Lower lobe of right lung (tissue), 2 donors: ENCODE measurements at regions not wholly inside any gene's neighbourhood (a gene's known extent, or its start where the extent isn't known, plus 50 kb on each side); places are given as distances from the start of the nearest gene placed in this dataset.

Experiments
- ATAC-seq, 2 donors: fragments of 200-7000 bp; cut with Tn5 transposase; one replicate each; pipeline ENCODE4 v1.9.1; 2020 to 2022; ENCODE audit warnings: mild to moderate bottlenecking in 2 of 2, moderate library complexity in 2 of 2
- DNase-seq: peaks from one replicate; pipeline ENCODE4 v3.0.0-alpha.2; 2020
- H3K27ac ChIP-seq: fragments of 200-600 bp; one replicate; pipeline ENCODE4 v1.8.0; 2022
- H3K27me3 ChIP-seq: fragments of 200-600 bp; one replicate; pipeline ENCODE4 v1.8.0; 2022; ENCODE audit warnings: low read depth
- H3K36me3 ChIP-seq: fragments of 200-600 bp; one replicate; pipeline ENCODE4 v1.8.0; 2022; ENCODE audit warnings: mild to moderate bottlenecking
- H3K4me1 ChIP-seq: fragments of 200-600 bp; one replicate; pipeline ENCODE4 v1.8.0; 2022
- H3K4me3 ChIP-seq: fragments of 200-600 bp; one replicate; pipeline ENCODE4 v1.8.0; 2022; ENCODE audit warnings: mild to moderate bottlenecking
- H3K9me3 ChIP-seq: fragments of 200-600 bp; one replicate; pipeline ENCODE4 v1.8.0; 2022
- intact Hi-C: fragments of 100-400 bp; cut with DNase I; formaldehyde crosslinking; loops from one replicate; pipeline ENCODE4 v1.11.0; 2022
- TF ChIP-seq, protein P1 (sequence below): fragments of 200-600 bp; IDR thresholded peaks from one replicate; pipeline ENCODE4 v1.8.0; 2022; ENCODE audit warnings: antibody characterized with exemption, mild to moderate bottlenecking
- donor health status: DM: no; HTN: yes; CAD: no; lungs with severe emphysema.

DNA sequence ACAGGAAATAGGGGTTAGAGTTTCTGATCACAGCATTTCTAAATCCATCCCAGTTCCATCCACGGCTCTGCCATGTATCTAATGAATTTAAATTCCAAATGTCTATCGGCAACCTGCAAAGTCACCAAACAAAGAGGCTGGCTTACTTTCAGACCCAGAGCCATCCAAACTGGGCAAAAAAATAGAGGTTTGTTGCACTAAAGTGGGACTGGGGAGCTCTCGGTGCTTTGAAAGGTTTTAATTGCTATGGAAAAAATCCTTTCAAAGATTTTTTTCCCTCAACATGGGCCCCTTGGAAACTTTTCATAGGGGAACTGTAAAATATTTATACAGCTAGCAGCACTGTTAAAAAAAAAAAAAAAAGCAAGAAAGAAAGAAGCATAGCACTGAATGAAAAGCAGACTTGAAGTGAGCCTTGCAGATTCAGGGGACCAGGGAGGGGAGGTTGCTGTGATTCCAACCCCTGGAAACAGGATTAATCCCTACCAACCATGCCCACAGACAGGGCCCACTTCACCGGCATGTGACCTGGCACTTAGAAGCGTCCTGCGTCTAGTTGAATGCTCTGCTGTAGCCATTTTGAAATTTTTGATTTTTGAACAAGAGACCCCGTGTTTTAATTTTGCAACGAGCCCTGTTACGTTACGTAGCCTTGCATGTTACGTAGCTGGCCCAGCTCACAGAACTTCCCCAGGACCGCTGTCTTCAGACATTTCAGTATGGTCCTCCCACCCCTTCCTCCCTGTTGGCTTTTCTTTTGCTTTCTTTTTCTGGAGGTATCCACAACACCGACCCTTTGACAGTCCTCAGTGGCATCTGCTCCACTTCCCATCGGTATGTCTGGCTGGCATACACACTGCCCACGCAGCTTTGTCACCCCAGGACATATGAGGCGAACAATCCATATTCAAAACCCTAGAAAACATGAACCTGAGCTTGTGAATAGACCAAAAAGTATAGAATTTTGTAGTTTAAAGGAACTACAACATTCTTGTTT is 105.3 kb upstream of the NFIB start:
- intact Hi-C loops: no loop called here
- Histone ChIP-seq H3K4me3 (peak overlapping the region; percentile 11), H3K36me3 (no peaks in the 10 kb centered on the region), H3K4me1 (no peaks in the 10 kb centered on the region), H3K27me3 (no peaks in the 10 kb centered on the region), H3K9me3 (no peaks in the 10 kb centered on the region), H3K27ac (no peak overlapping the region)
- ATAC-seq (no peak), DNase-seq (no peak)
- TF ChIP-seq, protein P1, sequence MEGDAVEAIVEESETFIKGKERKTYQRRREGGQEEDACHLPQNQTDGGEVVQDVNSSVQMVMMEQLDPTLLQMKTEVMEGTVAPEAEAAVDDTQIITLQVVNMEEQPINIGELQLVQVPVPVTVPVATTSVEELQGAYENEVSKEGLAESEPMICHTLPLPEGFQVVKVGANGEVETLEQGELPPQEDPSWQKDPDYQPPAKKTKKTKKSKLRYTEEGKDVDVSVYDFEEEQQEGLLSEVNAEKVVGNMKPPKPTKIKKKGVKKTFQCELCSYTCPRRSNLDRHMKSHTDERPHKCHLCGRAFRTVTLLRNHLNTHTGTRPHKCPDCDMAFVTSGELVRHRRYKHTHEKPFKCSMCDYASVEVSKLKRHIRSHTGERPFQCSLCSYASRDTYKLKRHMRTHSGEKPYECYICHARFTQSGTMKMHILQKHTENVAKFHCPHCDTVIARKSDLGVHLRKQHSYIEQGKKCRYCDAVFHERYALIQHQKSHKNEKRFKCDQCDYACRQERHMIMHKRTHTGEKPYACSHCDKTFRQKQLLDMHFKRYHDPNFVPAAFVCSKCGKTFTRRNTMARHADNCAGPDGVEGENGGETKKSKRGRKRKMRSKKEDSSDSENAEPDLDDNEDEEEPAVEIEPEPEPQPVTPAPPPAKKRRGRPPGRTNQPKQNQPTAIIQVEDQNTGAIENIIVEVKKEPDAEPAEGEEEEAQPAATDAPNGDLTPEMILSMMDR: no peak

DNA sequence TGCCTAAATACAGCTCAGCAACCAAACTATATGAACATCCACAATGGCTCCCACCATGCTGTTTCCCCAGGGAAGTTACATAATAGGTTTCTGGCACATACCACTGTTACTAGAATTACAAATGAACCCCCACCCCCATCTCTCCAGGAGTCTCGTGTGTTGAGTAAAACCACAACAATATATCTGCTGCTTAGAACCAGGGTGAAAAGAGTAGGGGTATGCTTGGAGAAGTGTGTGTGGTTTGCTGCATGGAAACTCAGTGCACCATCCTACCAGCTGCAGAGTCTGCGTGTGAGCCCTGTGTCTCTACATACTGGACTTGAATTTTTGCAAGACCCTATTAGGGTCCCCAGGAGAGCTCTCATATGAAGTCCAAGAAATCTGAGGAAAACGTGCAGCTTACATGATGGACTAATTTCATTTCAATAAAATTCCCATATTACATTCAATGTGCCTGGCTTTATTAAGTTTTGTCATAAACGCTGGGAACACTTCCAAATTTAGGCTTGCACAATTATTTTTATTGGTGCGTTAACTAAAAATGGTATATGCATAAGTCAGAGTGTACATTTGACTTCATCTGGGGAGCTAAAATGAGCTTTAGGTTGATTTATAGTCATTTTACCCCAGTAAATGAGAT is 104.5 kb upstream of the NFIB start:
- TF ChIP-seq, protein P1: no peak
- intact Hi-C loops: no loop called here
- Histone ChIP-seq H3K27me3 (no peaks in the 10 kb centered on the region), H3K9me3 (no peaks in the 10 kb centered on the region), H3K4me3 (no peak overlapping the region), H3K4me1 (no peaks in the 10 kb centered on the region), H3K36me3 (no peaks in the 10 kb centered on the region), H3K27ac (no peak overlapping the region)
- DNase-seq (no peak), ATAC-seq (no peak)

DNA sequence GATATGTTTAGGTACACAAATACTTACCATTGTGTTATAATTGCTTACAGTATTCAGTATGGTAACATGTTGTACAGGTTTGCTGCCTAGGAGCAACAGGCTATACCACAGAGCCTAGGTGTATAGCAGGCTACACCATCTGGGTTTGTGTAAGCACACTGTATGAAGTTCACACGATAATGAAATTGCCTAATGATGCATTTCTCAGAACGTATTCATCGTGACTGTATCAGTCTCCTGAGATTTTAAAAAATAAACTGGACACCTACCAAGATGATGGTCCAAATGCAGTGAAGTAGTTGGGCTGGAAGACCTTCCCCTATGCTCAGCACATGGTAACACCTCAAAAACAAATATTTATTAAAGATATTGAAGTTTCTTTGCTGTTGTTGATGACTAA is 103.3 kb upstream of the NFIB start:
- DNase-seq: no peak
- no peak overlapping the region for H3K4me3 ChIP-seq
- no peak overlapping the region for H3K27ac ChIP-seq
- no peaks in the 10 kb centered on the region for H3K9me3 ChIP-seq
- H3K27me3 ChIP-seq: no peaks in the 10 kb centered on the region
- ATAC-seq: no peak
- TF ChIP-seq, protein P1: no peak
- no peaks in the 10 kb centered on the region for H3K4me1 ChIP-seq
- intact Hi-C loops: no loop called here
- H3K36me3 ChIP-seq: no peaks in the 10 kb centered on the region

DNA sequence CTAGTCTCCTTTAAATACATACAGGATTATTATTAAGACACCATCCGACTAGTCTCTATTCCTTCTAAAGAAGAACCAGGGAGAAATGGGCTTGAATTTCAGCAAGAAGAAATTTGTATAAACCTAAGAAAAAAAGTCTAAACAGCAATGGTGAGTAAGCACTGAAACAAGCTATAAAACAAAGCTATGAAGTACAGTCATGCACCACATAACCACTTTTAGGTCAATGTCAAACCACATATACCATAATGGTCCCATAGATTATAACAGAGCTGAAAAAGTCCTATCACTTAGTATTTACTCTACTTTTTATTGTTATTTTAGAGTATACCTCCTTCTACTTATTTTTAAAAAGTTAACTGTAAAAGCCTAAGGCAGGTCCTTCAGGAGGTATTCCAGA is 102.0 kb upstream of the NFIB start:
- TF ChIP-seq, protein P1: no peak
- Histone ChIP-seq H3K4me1 (no peaks in the 10 kb centered on the region), H3K36me3 (no peaks in the 10 kb centered on the region), H3K27me3 (no peaks in the 10 kb centered on the region), H3K27ac (no peak overlapping the region), H3K4me3 (no peak overlapping the region), H3K9me3 (no peaks in the 10 kb centered on the region)
- no peak for DNase-seq
- ATAC-seq: no peak
- intact Hi-C loops: no loop called here

DNA sequence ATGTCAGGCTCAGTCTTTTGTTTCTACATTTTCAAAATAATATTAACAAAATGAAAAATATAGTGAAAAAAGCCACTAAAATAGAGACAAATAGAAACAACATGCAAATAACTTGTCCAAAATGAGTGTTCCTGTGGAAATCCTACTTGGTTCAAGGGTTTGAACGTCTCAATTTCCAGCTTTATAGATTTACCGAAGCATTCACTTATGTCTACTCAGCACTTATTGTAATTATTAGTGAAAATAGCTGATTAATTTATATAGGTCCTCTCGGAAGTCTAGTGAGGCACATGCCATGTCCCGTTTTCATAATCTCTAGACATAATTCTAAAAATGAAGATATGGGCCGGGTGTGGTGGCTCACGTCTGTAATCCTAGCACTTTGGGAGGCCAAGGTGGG is 99.9 kb upstream of the NFIB start:
- TF ChIP-seq, protein P1: no peak

More for the DNA sequence above, 99.9 kb upstream of the NFIB start:
- H3K4me3 ChIP-seq: no peak overlapping the region
- ATAC-seq: no peak
- H3K4me1 ChIP-seq: no peaks in the 10 kb centered on the region
- intact Hi-C loops: no loop called here
- no peak overlapping the region for H3K27ac ChIP-seq
- H3K9me3 ChIP-seq: no peaks in the 10 kb centered on the region
- no peaks in the 10 kb centered on the region for H3K36me3 ChIP-seq
- DNase-seq: no peak
- H3K27me3 ChIP-seq: no peaks in the 10 kb centered on the region
